HepG2 (cell line): ENCODE measurements at regions not wholly inside any gene's neighbourhood (a gene's known extent, or its start where the extent isn't known, plus 50 kb on each side); places are given as distances from the start of the nearest gene placed in this dataset.
A peak's percentile ranks its signal among the peaks of the same experiment; 100 is the strongest.

Source experiments
- ATF4 ChIP-seq, 2 experiments: fragments of 450-650 bp in 1 of 2; sonication (generic) in 1 of 2; formaldehyde crosslinking; IDR thresholded peaks; 2 replicates each; pipeline versions ENCODE4 v1.5.0 to v1.8.0; 2020 to 2022; ENCODE audit warnings: mild to moderate bottlenecking in 1 of 2, missing genetic modification reagents in 1 of 2
- CBX5 ChIP-seq: sonication (generic); formaldehyde crosslinking; IDR thresholded peaks from 2 replicates; pipeline ENCODE4 v1.4.0; 2020; ENCODE audit warnings: missing genetic modification reagents, borderline replicate concordance
- CEBPZ ChIP-seq: IDR thresholded peaks from 2 replicates; pipeline ENCODE4 v1.6.1; 2012; ENCODE audit warnings: low read length, improper control_type of control experiment
- DR1 ChIP-seq: sonication (generic); formaldehyde crosslinking; IDR thresholded peaks from 2 replicates; pipeline ENCODE4 v1.8.0; 2021; ENCODE audit warnings: mild to moderate bottlenecking, missing genetic modification reagents, inconsistent platforms
- FOXA3 ChIP-seq: IDR thresholded peaks from 2 replicates; pipeline ENCODE4 v1.6.1; 2016; ENCODE audit warnings: missing genetic modification reagents, missing compliant biosample characterization
- GLI4 ChIP-seq: sonication (generic); formaldehyde crosslinking; IDR thresholded peaks from 2 replicates; pipeline ENCODE4 v1.5.1; 2020; ENCODE audit warnings: missing genetic modification reagents, mild to moderate bottlenecking, moderate library complexity, borderline replicate concordance
- IRF2 ChIP-seq: IDR thresholded peaks from 2 replicates; pipeline ENCODE4 v1.6.1; 2018; ENCODE audit warnings: missing genetic modification reagents, missing compliant biosample characterization
- KLF11 ChIP-seq: IDR thresholded peaks from 2 replicates; pipeline ENCODE4 v1.6.1; 2016; ENCODE audit warnings: missing compliant biosample characterization
- MED8 ChIP-seq: sonication (generic); formaldehyde crosslinking; IDR thresholded peaks from 2 replicates; pipeline ENCODE4 v1.8.1; 2023; ENCODE audit warnings: mild to moderate bottlenecking, missing genetic modification reagents; ENCODE audit not compliant: insufficient replicate concordance
- MXD3 ChIP-seq: IDR thresholded peaks from 2 replicates; pipeline ENCODE4 v1.6.1; 2016; ENCODE audit warnings: mild to moderate bottlenecking, missing biosample characterization, missing genetic modification reagents
- MZF1 ChIP-seq: sonication (generic); formaldehyde crosslinking; IDR thresholded peaks from 2 replicates; pipeline ENCODE4 v1.8.1; 2023; ENCODE audit warnings: mild to moderate bottlenecking, missing genetic modification reagents, borderline replicate concordance
- NCOA1 ChIP-seq: sonication (generic); formaldehyde crosslinking; IDR thresholded peaks from 2 replicates; pipeline ENCODE4 v1.9.0; 2021; ENCODE audit warnings: missing genetic modification reagents
- NFIC ChIP-seq: IDR thresholded peaks from 2 replicates; pipeline ENCODE4 v1.6.1; 2012; ENCODE audit warnings: mild to moderate bottlenecking, low read length, inconsistent platforms
- PHF8 ChIP-seq: sonication (generic); formaldehyde crosslinking; IDR thresholded peaks from 2 replicates; pipeline ENCODE4 v1.5.0; 2020; ENCODE audit warnings: missing genetic modification reagents
- SPEN ChIP-seq: sonication (generic); formaldehyde crosslinking; IDR thresholded peaks from 2 replicates; pipeline ENCODE4 v1.5.1; 2020; ENCODE audit warnings: low read depth, mild to moderate bottlenecking, missing genetic modification reagents
- STAT6 ChIP-seq: sonication (generic); formaldehyde crosslinking; IDR thresholded peaks from 2 replicates; pipeline ENCODE4 v1.4.0; 2020; ENCODE audit warnings: missing genetic modification reagents, mild to moderate bottlenecking, borderline replicate concordance
- TGIF2 ChIP-seq: IDR thresholded peaks from 2 replicates; pipeline ENCODE4 v1.6.1; 2016; ENCODE audit warnings: control low read depth, missing compliant biosample characterization
- ZNF12 ChIP-seq: sonication (generic); formaldehyde crosslinking; IDR thresholded peaks from 2 replicates; pipeline ENCODE4 v1.5.0; 2020; ENCODE audit warnings: missing genetic modification reagents
- ZNF737 ChIP-seq: sonication (generic); formaldehyde crosslinking; IDR thresholded peaks from 2 replicates; pipeline ENCODE4 v1.5.0; 2020; ENCODE audit warnings: missing genetic modification reagents, mild to moderate bottlenecking, borderline replicate concordance
- ZNF770 ChIP-seq: sonication (generic); formaldehyde crosslinking; IDR thresholded peaks from 2 replicates; pipeline ENCODE4 v1.5.0; 2020; ENCODE audit warnings: mild to moderate bottlenecking, missing genetic modification reagents
- ZNF772 ChIP-seq: sonication (generic); formaldehyde crosslinking; IDR thresholded peaks from 2 replicates; pipeline ENCODE4 v1.5.0; 2020; ENCODE audit warnings: mild to moderate bottlenecking, missing genetic modification reagents
- ZNF780A ChIP-seq: sonication (generic); formaldehyde crosslinking; IDR thresholded peaks from 2 replicates; pipeline ENCODE4 v1.8.0; 2022; ENCODE audit warnings: mild to moderate bottlenecking, missing genetic modification reagents, moderate library complexity

GRCh38 chr6:92364948-92365541, 1054.3 kb downstream of the EPHA7 start (continued):
- TF ChIP-seq CEBPZ (no peak), CBX5 (CRISPR knock-in tag) (no peak), ATF4 (CRISPR knock-in tag; IDR thresholded peaks at IDR 0.05) (peak in 1 of 2 experiments; percentile 57; a peak in 1 of 4 replicates), DR1 (no peak), IRF2 (peak; percentile 56; the same call in 1 of the 2 replicates), STAT6 (CRISPR knock-in tag) (no peak), KLF11 (CRISPR knock-in tag) (no peak), ZNF770 (CRISPR knock-in tag) (no peak), MXD3 (no peak), ZNF780A (no peak), ZNF12 (CRISPR knock-in tag) (peak; percentile 94), NFIC (peak; percentile 87), ZNF737 (CRISPR knock-in tag) (no peak), MZF1 (CRISPR knock-in tag) (no peak), ZNF772 (no peak), PHF8 (CRISPR knock-in tag) (no peak), GLI4 (CRISPR knock-in tag) (no peak), SPEN (CRISPR knock-in tag) (no peak), FOXA3 (CRISPR knock-in tag) (peak; percentile 98), TGIF2 (CRISPR knock-in tag) (no peak), NCOA1 (CRISPR knock-in tag) (no peak), MED8 (no peak)
